H9 (cell line): ENCODE measurements at regions not wholly inside any gene's neighbourhood (a gene's known extent, or its start where the extent isn't known, plus 50 kb on each side); places are given as distances from the start of the nearest gene placed in this dataset.

Experiments used
- DNase-seq: peaks from one replicate; pipeline ENCODE4 v3.0.0-alpha.2; 2017
- H2AFZ ChIP-seq: one replicate; pipeline ENCODE4 v1.6.1; 2013; ENCODE audit warnings: mild to moderate bottlenecking, low read length, control low read depth, moderate library complexity
- H2AK5ac ChIP-seq: 2 replicates; pipeline ENCODE4 v1.6.1; 2013; ENCODE audit warnings: low read length, control low read depth, mixed read lengths; ENCODE audit not compliant: insufficient read length
- H2BK120ac ChIP-seq: one replicate; pipeline ENCODE4 v1.6.1; 2013; ENCODE audit warnings: low read depth, mild to moderate bottlenecking, low read length, control low read depth, inconsistent platforms; ENCODE audit not compliant: poor library complexity, severe bottlenecking
- H2BK12ac ChIP-seq: 2 replicates; pipeline ENCODE4 v1.6.1; 2013; ENCODE audit warnings: low read length, control low read depth, mixed read lengths, low read depth; ENCODE audit not compliant: insufficient read length
- H2BK15ac ChIP-seq: 2 replicates; pipeline ENCODE4 v1.6.1; 2013; ENCODE audit warnings: low read depth, low read length, control low read depth
- H2BK20ac ChIP-seq: one replicate; pipeline ENCODE4 v1.6.1; 2013; ENCODE audit warnings: low read depth, mild to moderate bottlenecking, low read length, control low read depth, inconsistent platforms; ENCODE audit not compliant: poor library complexity, severe bottlenecking
- H2BK5ac ChIP-seq: 2 replicates; pipeline ENCODE4 v1.6.1; 2013; ENCODE audit warnings: low read length, control low read depth, mixed read lengths; ENCODE audit not compliant: insufficient read length
- H3K14ac ChIP-seq: 2 replicates; pipeline ENCODE4 v1.6.1; 2013; ENCODE audit warnings: low read length, control low read depth; ENCODE audit not compliant: insufficient read depth
- H3K18ac ChIP-seq: 2 replicates; pipeline ENCODE4 v1.6.1; 2013; ENCODE audit warnings: low read depth, mild to moderate bottlenecking, mixed read lengths, low read length, control low read depth; ENCODE audit not compliant: insufficient read length
- H3K23ac ChIP-seq: 2 replicates; pipeline ENCODE4 v1.6.1; 2013; ENCODE audit warnings: low read length, control low read depth, mixed read lengths, low read depth; ENCODE audit not compliant: insufficient read length
- H3K23me2 ChIP-seq: 2 replicates; pipeline ENCODE4 v1.6.1; 2013; ENCODE audit warnings: low read depth, mild to moderate bottlenecking, mixed read lengths, low read length, control low read depth; ENCODE audit not compliant: insufficient read length, poor library complexity, severe bottlenecking
- H3K27ac ChIP-seq: 2 replicates; pipeline ENCODE4 v1.5.1; 2013; ENCODE audit warnings: low read length, control low read depth, mixed read lengths, low read depth; ENCODE audit not compliant: insufficient read length
- H3K27me3 ChIP-seq: 2 replicates; pipeline ENCODE4 v1.6.1; 2013; ENCODE audit warnings: low read length, control low read depth, inconsistent platforms; ENCODE audit not compliant: insufficient read depth
- H3K4ac ChIP-seq: 2 replicates; pipeline ENCODE4 v1.6.1; 2013; ENCODE audit warnings: low read depth, mild to moderate bottlenecking, control low read depth, inconsistent platforms, low read length, moderate library complexity
- H3K4me1 ChIP-seq: 2 replicates; pipeline ENCODE4 v1.6.1; 2013; ENCODE audit warnings: low read length, control low read depth, inconsistent platforms; ENCODE audit not compliant: insufficient read depth
- H3K4me2 ChIP-seq: 2 replicates; pipeline ENCODE4 v1.6.1; 2013; ENCODE audit warnings: low read length, control low read depth, mixed read lengths; ENCODE audit not compliant: insufficient read length, insufficient read depth
- H3K56ac ChIP-seq: 2 replicates; pipeline ENCODE4 v1.6.1; 2013; ENCODE audit warnings: low read depth, mild to moderate bottlenecking, mixed read lengths, low read length, control low read depth; ENCODE audit not compliant: insufficient read length
- H3K79me1 ChIP-seq: 2 replicates; pipeline ENCODE4 v1.6.1; 2013; ENCODE audit warnings: low read depth, mild to moderate bottlenecking, moderate library complexity, low read length, control low read depth, inconsistent platforms; ENCODE audit not compliant: insufficient read depth, poor library complexity, severe bottlenecking
- H3K79me2 ChIP-seq: 2 replicates; pipeline ENCODE4 v1.6.1; 2013; ENCODE audit warnings: low read length, control low read depth, inconsistent platforms; ENCODE audit not compliant: insufficient read depth
- H3K9ac ChIP-seq: 2 replicates; pipeline ENCODE4 v1.6.1; 2013; ENCODE audit warnings: low read length, control low read depth, mixed read lengths; ENCODE audit not compliant: insufficient read length; ENCODE audit errors: extremely low read depth
- H3K9me3 ChIP-seq: one replicate; pipeline ENCODE4 v1.6.1; 2013; ENCODE audit warnings: low read depth, low read length, inconsistent platforms; ENCODE audit not compliant: control insufficient read depth
- H3T11ph ChIP-seq: one replicate; pipeline ENCODE4 v1.6.1; 2013; ENCODE audit warnings: mild to moderate bottlenecking, low read length, control low read depth, inconsistent platforms
- H4K20me1 ChIP-seq: one replicate; pipeline ENCODE4 v1.6.1; 2013; ENCODE audit not compliant: control insufficient read depth, insufficient read length, insufficient read depth
- H4K5ac ChIP-seq: 2 replicates; pipeline ENCODE4 v1.6.1; 2013; ENCODE audit warnings: low read depth, mild to moderate bottlenecking, mixed read lengths, low read length, control low read depth; ENCODE audit not compliant: insufficient read length
- H4K8ac ChIP-seq: replicated peaks from 2 replicates; pipeline ENCODE4 v1.6.1; 2013; ENCODE audit warnings: low read length, control low read depth, mixed read lengths, low read depth; ENCODE audit not compliant: insufficient read length
- H4K91ac ChIP-seq: 2 replicates; pipeline ENCODE4 v1.6.1; 2013; ENCODE audit warnings: low read depth, mild to moderate bottlenecking, moderate library complexity, mixed read lengths, low read length, control low read depth; ENCODE audit not compliant: insufficient read length
- H3K27ac Mint-ChIP-seq, 3 experiments: 2 replicates in 2 of 3; 3 replicates in 1 of 3; pipeline ENCODE4 v1.8.0; 2020 to 2021; ENCODE audit warnings: mixed read lengths in 3 of 3, mild to moderate bottlenecking in 1 of 3, moderate library complexity in 1 of 3
- H3K27me3 Mint-ChIP-seq: 2 replicates; pipeline ENCODE4 v1.8.0; 2021; ENCODE audit warnings: low read depth, mild to moderate bottlenecking, moderate library complexity, mixed read lengths
- H3K36me3 Mint-ChIP-seq, 3 experiments: 2 replicates in 2 of 3; 3 replicates in 1 of 3; pipeline ENCODE4 v1.8.0; 2020 to 2021; ENCODE audit warnings: low read depth in 3 of 3, mixed read lengths in 3 of 3; ENCODE audit not compliant: insufficient read depth in 1 of 3
- H3K4me1 Mint-ChIP-seq, 2 experiments: 2 replicates each; pipeline ENCODE4 v1.8.0; 2020; ENCODE audit warnings: mixed read lengths in 2 of 2
- H3K4me3 Mint-ChIP-seq, 2 experiments: 2 replicates in 1 of 2; 3 replicates in 1 of 2; pipeline ENCODE4 v1.8.0; 2020 to 2021; ENCODE audit warnings: mild to moderate bottlenecking in 2 of 2, mixed read lengths in 2 of 2, moderate library complexity in 1 of 2
- H3K9me3 Mint-ChIP-seq, 2 experiments: 2 replicates in 1 of 2; 3 replicates in 1 of 2; pipeline ENCODE4 v1.8.0; 2020; ENCODE audit warnings: mild to moderate bottlenecking in 2 of 2, mixed read lengths in 2 of 2, moderate library complexity in 1 of 2
- WGBS: extraction: QIAGEN DNeasy Blood & Tissue Kit; methylation state at CpG from one replicate; pipeline ENCODE4 v1.1.7; 2013; ENCODE audit warnings: missing lambda C conversion rate, low lambda C conversion rate, mixed read lengths; ENCODE audit not compliant: insufficient read length; ENCODE audit errors: extremely low coverage; 5-methylcytosine and 5-hydroxymethylcytosine counted together
- TF ChIP-seq, protein P1 (sequence below): fragments of 200-600 bp; sonication (generic); conservative IDR thresholded peaks from 3 replicates; pipeline ENCODE4 v1.8.0; 2021; ENCODE audit warnings: antibody characterized with exemption, mild to moderate bottlenecking

DNA sequence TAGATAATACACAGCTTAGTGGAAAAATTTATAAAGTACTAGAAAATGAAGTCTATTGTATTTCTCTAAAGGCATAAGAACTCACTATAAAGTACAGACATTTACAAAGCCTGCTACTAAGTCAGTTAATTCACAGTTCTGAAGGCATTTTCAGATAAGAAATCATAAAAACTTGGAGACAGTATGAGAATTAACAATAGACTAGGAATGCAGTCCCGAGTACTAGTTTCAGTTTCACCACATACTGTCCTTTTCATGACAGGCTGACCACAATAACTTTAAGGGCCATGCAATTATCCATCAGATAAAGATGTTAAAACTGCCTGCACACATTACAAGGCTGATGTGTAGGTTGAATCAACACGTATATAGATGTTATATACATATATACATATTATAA lies 362.6 kb upstream of the SMC2 start:
- H4K8ac ChIP-seq = no peak overlapping the region
- H3K79me2 ChIP-seq = no peaks in the 10 kb centered on the region
- Mint-ChIP-seq H3K27ac (no peak overlapping the region), H3K4me1 (peaks cover 2 to 10% of the 10 kb centered on the region in 2 experiments), H3K36me3 (no peaks in the 10 kb centered on the region), H3K9me3 (no peaks in the 10 kb centered on the region; a peak in 1 of 5 replicates), H3K27me3 (no peaks in the 10 kb centered on the region), H3K4me3 (no peak overlapping the region)
- H3K9me3 ChIP-seq = no peaks in the 10 kb centered on the region
- no peak overlapping the region for H4K5ac ChIP-seq
- H2BK20ac ChIP-seq = no peak overlapping the region
- H2BK5ac ChIP-seq = no peak overlapping the region
- H2BK15ac ChIP-seq = no peak overlapping the region
- H2BK12ac ChIP-seq = no peak overlapping the region
- H2AFZ ChIP-seq = no peak overlapping the region
- H3T11ph ChIP-seq = no peak overlapping the region
- H3K4ac ChIP-seq = no peak overlapping the region
- no peak overlapping the region for H3K4me2 ChIP-seq
- H3K23ac ChIP-seq = no peak overlapping the region
- no peak overlapping the region for H2BK120ac ChIP-seq
- no peaks in the 10 kb centered on the region for H3K27me3 ChIP-seq
- no peaks in the 10 kb centered on the region for H3K4me1 ChIP-seq
- H3K23me2 ChIP-seq = no peaks in the 10 kb centered on the region
- no peak overlapping the region for H3K9ac ChIP-seq
- H3K56ac ChIP-seq = no peak overlapping the region
- H3K27ac ChIP-seq = no peak overlapping the region
- no CpG with 5 or more reads among the region's 2 CpGs for WGBS
- H4K20me1 ChIP-seq = no peaks in the 10 kb centered on the region
- H3K79me1 ChIP-seq = no peaks in the 10 kb centered on the region
- TF ChIP-seq, protein P1, sequence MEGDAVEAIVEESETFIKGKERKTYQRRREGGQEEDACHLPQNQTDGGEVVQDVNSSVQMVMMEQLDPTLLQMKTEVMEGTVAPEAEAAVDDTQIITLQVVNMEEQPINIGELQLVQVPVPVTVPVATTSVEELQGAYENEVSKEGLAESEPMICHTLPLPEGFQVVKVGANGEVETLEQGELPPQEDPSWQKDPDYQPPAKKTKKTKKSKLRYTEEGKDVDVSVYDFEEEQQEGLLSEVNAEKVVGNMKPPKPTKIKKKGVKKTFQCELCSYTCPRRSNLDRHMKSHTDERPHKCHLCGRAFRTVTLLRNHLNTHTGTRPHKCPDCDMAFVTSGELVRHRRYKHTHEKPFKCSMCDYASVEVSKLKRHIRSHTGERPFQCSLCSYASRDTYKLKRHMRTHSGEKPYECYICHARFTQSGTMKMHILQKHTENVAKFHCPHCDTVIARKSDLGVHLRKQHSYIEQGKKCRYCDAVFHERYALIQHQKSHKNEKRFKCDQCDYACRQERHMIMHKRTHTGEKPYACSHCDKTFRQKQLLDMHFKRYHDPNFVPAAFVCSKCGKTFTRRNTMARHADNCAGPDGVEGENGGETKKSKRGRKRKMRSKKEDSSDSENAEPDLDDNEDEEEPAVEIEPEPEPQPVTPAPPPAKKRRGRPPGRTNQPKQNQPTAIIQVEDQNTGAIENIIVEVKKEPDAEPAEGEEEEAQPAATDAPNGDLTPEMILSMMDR = no peak
- no peak overlapping the region for H3K14ac ChIP-seq
- H2AK5ac ChIP-seq = no peak overlapping the region
- DNase-seq = no peak
- no peak overlapping the region for H4K91ac ChIP-seq
- H3K18ac ChIP-seq = no peak overlapping the region
